Hematopoietic multipotent progenitor cell treated with erythropoietin and hydrocortisone succinate and interleukin-3 and kit ligand, for 8 days (in vitro differentiated cells): ENCODE measurements at regions not wholly inside any gene's neighbourhood (a gene's known extent, or its start where the extent isn't known, plus 50 kb on each side); places are given as distances from the start of the nearest gene placed in this dataset.

Source experiments
- DNase-seq: peaks from one replicate; pipeline ENCODE4 v3.0.0-alpha.2; 2015

DNA sequence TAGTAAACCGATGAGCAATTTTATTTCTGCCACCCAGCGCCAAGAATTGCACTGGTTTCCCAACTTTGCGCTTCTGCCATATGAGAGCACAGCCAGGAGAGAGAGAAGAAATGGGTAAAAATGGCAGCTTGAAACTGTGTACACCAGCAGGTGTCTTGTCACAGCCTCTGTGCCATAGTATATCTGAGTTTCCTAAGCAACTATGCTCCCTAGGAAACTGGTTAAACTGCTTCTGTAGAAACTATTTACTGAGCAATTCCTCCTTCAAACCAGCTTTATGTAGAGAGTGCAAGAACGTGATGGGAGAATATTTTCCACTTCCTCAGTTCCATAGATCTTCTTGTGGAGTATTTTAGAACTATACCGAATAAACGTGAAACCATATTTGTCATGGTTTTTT, 1361.3 kb downstream of the PCDH9 start:
- no peak for DNase-seq

DNA sequence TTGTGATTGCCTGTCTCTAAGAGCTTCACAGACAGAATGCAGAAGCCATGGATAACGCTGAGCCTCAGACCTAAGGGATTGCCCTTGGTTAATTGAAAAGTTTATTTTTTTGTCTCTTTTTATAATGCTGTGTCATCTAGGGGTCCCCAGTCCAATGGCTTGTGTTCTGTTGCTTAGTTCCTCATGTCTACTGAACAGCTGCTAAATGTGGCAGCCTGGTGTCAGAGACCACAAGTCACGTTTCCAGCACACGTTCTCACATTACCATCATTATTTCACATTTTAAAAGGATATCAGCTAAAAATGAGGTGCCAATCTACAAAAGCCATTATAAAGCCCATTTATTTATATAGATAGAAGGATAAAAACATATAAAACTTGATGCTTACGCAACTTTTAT, 1362.0 kb downstream of the PCDH9 start:
- DNase-seq = no peak

DNA sequence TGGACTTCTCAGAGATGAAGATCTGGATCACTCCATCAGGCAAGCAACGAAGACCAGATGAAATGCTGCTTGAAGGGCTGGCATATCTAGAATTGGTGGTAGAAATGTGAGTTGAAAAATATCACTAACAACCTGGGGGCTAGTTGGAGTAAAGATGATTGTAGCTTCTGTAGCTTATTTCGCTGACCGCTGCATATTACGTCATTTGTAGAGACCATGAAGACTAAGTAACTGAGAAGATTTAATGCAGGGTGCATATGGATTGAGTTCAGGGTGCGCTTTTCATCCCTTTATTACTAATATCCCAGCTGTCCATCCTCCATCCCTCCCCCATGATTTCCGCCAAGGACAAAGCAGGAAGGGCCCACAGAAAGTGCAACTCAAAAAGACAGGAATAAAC, 1364.0 kb downstream of the PCDH9 start:
- no peak for DNase-seq

- no peak for DNase-seq
Observed at GRCh38 chr13:65865206-65865605, 1364.9 kb downstream of the PCDH9 start.

GRCh38 chr13:65864039-65864438, 1366.1 kb downstream of the PCDH9 start:
- no peak for DNase-seq

- DNase-seq = no peak
Observed at GRCh38 chr13:65860306-65860705, 1369.8 kb downstream of the PCDH9 start.

DNA sequence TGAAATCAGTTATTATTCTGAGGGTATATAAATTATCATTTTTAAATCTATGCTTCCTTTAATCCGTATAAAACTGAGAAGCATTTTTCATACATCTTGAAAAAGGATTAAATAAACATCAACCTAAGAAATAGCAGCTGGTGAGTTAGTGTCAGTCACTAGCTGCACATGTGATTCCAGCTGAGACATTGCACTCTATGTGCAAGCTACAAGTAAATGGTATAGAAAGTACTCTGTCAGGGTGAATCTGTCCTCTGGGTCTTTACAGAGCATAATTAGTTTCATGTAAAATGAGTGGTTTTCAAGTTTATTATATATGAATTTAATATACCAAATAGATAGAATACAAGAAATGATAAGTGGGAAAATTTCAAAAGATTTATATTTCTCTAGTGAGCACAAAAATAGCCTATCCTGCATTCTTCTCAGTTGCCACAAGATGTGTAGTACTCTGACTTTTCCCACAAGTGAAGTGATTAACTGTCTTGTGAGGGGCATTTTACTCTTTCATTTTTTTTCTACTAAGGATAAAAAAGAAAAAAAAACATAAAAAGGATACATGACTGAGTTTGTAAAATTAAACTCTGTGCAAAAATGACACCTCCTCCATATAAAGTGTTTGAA, 1372.1 kb downstream of the PCDH9 start:
- no peak for DNase-seq

GRCh38 chr13:65856431-65856830, 1373.7 kb downstream of the PCDH9 start:
- no peak for DNase-seq

GRCh38 chr13:65855242-65855805, 1374.8 kb downstream of the PCDH9 start:
- DNase-seq = no peak

DNA sequence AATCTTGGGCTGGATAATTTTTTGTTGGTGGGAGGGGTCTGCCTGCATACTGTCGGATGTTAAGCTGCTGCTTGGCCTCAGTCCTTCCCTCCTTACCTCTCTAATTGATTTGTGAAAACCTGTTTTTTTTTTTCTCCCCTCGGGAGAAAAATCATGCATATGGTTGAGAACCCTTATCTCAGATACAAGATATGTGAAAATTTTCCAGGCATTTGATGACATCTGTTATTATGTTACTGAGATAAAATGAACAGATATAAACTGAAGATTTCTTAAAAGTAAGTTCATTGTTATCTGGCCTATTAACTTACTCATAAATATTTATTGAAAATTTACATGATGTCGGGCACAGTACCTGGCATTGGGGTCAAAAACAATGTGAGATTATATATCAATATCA, 1375.7 kb downstream of the PCDH9 start:
- no peak for DNase-seq

DNA sequence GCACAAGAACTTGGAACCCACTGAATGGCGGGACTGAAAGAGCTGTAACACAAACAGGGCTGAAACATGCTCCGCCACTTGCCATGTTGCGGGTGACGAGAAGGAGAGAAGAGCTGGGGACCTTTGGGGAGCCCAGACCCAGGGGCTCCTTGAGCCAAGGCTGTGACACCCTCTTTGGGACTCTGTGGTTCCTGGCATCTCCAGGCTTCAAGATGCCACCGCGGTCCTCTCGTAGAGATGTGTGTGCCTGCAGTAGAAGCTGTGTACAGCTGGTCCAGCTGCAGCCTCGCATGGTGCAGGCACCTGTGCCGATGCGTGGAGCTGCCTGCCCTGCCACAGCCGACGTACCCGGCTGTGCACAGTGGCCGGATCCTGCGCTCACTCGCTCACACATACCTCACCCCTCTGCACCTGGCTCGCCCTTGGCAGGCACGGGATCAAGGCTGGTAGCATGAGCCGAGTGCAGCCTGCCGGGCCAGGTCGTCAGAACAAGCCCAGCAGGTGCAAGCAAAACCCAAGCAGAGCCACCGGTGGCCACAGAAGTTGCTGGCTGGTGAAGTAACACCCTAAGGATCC, 1385.8 kb downstream of the PCDH9 start:
- no peak for DNase-seq

DNA sequence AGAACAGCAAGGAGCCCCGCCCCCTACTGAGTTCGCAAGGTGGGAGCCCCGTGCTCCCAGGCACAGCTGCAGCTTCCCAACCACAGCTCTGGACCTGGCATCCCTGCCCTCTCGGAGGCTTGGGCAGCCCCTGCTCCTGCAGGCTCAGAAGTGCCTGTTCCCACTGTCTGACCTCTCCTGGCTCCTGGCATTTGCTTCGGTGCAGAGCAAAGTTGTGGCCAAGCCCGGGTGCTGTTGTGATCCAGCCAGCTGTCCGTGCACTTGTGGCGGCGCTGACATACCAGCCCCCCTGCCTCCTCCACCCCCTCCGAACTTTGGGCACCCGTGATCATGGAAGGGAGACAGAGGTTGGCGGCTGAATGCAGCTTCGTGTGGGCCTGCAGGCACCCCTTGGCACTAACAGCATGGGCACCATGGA, 1386.8 kb downstream of the PCDH9 start:
- no peak for DNase-seq

DNA sequence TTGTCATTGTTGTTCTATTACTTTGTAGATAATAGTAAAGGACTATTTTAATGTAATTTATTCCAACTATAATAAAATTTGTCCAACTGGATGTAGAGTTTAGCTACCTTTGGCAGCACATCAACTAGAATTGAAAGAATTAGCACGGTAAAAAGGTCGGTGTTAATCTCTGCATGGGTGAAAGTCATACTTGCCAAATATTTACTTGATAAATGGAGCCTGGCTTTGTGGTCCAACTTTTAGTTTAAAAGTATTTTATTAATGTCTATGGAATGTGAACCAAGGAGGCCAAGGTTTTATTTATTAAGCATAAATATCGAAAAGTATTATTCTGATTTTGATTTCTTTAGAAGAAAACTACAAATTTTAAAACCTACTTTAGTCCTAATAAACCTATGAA, 1389.0 kb downstream of the PCDH9 start:
- DNase-seq = no peak

- DNase-seq = no peak
Observed at GRCh38 chr13:65836066-65836465, 1394.1 kb downstream of the PCDH9 start.

DNA sequence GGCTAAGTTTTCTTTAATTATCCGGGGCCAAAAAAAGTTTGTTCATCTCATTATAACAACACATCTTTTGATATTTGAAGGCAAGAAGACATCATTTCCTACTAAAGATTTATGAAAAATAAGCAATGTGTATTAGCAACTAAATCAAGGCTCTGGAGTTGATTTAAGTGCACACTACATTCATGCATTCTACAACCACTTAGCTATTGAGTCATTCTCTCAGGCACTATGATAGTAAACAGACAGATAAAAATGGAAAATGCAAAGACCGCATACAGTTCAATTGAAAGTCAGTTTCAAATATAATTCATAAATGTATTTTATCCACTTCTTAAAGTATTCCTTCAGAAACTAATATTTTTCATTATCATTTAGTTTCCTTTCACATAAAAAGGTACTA, 1395.2 kb downstream of the PCDH9 start:
- DNase-seq = no peak

DNA sequence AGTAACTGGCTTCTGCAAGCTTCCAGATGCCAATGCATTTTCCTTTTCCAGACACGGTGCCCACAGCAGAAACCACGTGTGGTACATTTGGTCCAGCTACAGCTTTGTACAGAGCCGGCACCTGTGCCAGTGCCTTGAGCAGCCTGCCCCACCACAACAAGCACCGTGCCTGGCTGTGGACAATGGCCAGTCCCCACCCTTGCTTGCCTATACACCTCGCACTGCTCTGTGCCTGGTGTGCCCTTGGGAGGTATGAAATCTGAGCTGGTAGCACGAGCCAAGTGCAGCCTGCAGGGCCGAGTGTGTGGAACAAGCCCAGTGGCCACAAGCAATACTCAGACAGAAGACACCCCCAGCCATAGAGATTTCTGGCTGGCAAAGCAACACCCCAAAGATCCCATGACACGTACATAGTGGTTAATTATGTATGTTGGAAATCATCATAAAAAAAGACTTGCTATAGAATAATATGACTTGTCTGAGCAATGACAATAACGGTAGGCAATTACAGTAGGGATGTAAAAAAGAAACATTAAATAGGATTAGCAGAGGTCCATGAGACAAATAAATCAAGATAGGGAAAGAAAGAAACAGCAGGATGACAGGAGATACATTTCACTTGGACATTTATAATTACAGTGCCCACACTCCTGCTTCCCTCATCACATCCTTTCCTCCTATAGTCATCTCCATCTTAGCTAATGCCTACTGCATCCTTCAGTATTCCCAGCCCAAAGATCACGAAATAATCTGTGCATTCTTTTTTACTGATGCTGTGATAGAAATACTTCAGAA, 1399.5 kb downstream of the PCDH9 start:
- DNase-seq = no peak

DNA sequence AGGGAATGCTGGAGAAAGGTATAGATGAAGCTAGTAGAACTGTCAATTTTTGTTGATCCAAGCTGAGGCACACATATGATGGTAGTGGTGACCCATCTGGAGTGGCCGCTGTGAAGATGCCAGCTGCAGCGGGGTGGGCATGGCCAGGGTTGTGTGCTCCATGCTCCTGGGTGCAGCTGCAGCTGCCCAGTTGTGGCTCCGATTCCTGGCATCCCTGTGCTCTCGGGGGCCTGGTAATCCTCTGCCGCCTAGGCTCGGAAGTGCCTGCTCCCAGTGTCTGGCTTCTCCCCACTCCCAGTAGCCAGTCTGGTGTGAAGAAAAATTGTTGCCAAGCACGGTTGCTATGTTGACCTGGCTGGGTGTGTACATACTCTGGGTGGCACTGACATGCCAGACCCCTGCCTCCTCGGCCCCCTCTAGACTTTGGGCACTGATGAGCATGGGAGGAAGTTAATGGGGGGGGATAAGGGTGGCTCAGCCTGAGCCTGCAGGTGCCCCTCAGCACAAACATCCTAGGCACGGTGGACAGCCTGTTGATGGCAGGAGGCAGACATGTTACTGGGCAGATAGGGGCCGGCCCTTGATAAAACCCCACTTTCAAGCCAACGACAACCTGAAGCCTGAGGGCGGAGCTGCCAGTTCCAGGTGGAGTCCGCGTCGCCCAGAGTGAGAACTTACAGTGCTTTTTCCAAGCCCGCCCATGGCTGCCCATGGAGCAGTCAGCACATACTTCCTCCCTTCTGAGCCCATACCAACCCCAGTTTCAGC, 1400.7 kb downstream of the PCDH9 start:
- DNase-seq = no peak

DNA sequence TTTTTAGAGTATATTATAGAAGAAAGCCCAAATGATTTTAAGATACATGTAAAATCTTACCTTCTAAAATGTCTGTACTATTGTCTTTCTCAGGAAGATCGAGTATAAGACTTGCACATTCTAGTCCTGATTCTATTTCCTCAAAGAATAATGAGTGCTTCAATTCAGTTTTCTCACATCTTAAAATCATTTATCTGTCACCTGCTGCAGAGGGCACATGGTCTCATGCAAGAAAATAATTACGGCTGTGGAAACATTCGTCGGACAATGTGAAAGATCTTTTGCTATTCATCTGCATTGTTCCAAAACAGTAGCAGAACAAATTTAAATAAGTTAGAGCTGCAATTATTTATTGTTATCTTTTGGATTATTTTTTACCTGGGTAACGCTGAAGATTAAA, 1403.5 kb downstream of the PCDH9 start:
- no peak for DNase-seq

DNA sequence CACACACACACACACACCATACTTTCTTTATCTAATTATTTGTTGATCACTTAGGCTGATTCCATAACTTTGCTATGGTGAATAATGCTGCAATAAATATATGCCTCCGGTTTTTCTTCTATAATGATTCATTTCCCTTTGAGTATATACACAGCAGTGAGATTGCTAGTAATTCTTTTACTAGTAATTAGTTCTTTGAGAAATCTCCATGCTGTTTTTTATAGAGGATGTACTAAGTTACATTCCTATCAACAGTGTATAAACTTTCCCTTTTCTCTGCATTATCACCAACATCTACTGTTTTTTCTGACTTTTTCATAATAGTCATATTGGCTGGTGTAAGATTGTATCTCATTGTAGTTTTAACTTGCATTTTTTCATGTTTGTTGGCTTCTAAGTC, 1405.1 kb downstream of the PCDH9 start:
- no peak for DNase-seq

GRCh38 chr13:65808061-65808460, 1422.1 kb downstream of the PCDH9 start:
- DNase-seq = no peak

DNA sequence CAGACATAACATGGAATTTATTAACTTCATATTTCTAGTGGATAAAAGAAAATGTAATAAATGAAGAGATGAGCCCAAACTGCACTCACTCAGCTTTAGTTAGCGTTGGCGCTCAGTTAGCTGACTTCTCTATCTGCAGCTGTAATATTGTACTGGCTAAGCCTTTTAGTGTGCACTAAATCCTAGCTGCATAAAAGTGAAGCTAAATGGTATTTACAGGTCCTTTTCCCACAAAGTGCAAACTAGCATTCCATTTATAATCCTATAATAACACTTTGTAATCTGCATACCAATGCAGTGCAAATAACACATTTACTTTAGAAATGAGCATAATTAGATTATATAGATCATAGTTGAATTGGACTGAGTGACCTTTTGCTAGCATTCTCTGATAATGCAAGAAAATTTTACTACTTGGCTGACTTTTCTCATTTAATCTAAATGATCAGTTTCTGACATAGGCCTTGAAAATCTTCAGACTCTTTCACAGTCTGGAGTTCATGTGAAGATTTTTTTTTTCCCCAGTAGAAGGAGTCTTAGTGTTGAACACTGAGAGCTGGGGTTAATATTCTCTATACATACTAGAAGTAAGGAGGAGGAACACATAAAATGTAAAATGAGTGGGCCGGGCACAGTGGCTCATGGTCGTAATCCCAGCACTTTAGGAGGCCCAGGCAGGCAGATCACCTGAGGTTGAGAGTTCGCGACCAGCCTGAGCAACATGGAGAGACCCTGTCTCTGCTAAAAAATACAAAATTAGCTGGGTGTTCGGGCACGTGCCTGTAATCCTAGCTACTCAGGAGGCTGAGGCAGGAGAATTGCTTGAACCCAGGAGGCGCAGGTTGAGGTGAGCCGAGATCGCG, 1426.4 kb downstream of the PCDH9 start:
- DNase-seq = no peak

DNA sequence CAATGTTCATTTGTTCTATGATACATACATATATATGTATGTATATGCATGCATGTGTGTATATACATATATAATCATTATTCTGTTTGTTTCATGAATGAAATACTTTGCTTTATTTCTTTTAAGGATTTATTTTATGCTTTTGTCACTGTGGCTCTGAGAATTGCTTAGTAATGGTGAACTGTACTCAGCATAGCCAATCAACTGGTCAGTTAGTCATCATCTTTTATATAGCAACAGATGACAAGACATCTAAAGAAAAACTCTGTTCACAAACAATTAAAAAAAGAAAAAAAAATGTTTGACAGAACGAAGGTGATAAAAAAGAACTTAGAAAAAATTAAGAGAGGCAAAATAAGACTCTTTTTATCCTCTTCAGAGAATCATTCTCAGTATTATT, 1440.3 kb downstream of the PCDH9 start:
- DNase-seq = no peak
